Lower leg skin (tissue), 4 donors: ENCODE measurements at regions not wholly inside any gene's neighbourhood (a gene's known extent, or its start where the extent isn't known, plus 50 kb on each side); places are given as distances from the start of the nearest gene placed in this dataset.

Source experiments
- DNase-seq, 2 donors: peaks; one replicate each; pipeline ENCODE4 v3.0.0-alpha.2; 2019; ENCODE audit warnings: low spot score in 2 of 2
- H3K4me3 ChIP-seq: fragments of 200-600 bp; sonication (generic); 2 replicates; pipeline ENCODE4 v1.5.1; 2017; ENCODE audit warnings: mild to moderate bottlenecking, low read depth; ENCODE audit not compliant: poor library complexity, severe bottlenecking
- CTCF ChIP-seq, 3 donors: fragments of 450-650 bp; IDR thresholded peaks; one replicate each; pipeline ENCODE4 v1.5.1; 2016; ENCODE audit warnings: antibody characterized with exemption in 3 of 3, mild to moderate bottlenecking in 3 of 3, moderate library complexity in 2 of 3
- POLR2A ChIP-seq, 2 donors: fragments of 450-650 bp; IDR thresholded peaks; one replicate each; pipeline ENCODE4 v1.6.1; 2016 to 2017; ENCODE audit warnings: antibody characterized with exemption in 2 of 2, mild to moderate bottlenecking in 1 of 2, moderate library complexity in 1 of 2
- WGBS, 2 donors: methylation state at CpG; one replicate each; pipeline ENCODE4 v1.1.5; 2018; 5-methylcytosine and 5-hydroxymethylcytosine counted together
- intact Hi-C: fragments of 100-400 bp; cut with DNase I; formaldehyde crosslinking; loops from one replicate; pipeline ENCODE4 v1.15.0; 2023; ENCODE audit warnings: low total_unique reads

- DNase-seq, result no peak
- WGBS, 2 donors, result 24 to 38% methylated on average over 4 of the region's 4 CpGs
- intact Hi-C loops, result no loop called here
- no peak for TF ChIP-seq POLR2A (IDR thresholded peaks at IDR 0.05)
- no peak for TF ChIP-seq CTCF (IDR thresholded peaks at IDR 0.05)
- no peak overlapping the region for H3K4me3 ChIP-seq
Measured at GRCh38 chr1:214186103-214186824, 94.7 kb upstream of the SMYD2 start.

GRCh38 chr1:214187121-214187900, 93.6 kb upstream of the SMYD2 start:
- no peak overlapping the region for H3K4me3 ChIP-seq
- no peak for DNase-seq
- no peak for TF ChIP-seq POLR2A (IDR thresholded peaks at IDR 0.05)
- no peak for TF ChIP-seq CTCF (IDR thresholded peaks at IDR 0.05)
- 4 to 7% methylated on average over 34 to 36 of the region's 51 CpGs for WGBS, 2 donors
- intact Hi-C loops, result no loop called here

- WGBS, 2 donors, result 55% methylated on average over 7 of the region's 7 CpGs
- intact Hi-C loops, result no loop called here
- no peak overlapping the region for H3K4me3 ChIP-seq
- DNase-seq, result no peak
- TF ChIP-seq POLR2A (IDR thresholded peaks at IDR 0.05) (no peak), CTCF (IDR thresholded peaks at IDR 0.05) (no peak)
Measured at GRCh38 chr1:214187933-214188332, 93.0 kb upstream of the SMYD2 start.

- DNase-seq, result no peak
- intact Hi-C loops, result no loop called here
- TF ChIP-seq CTCF (IDR thresholded peaks at IDR 0.05), result no peak
- no peak for TF ChIP-seq POLR2A (IDR thresholded peaks at IDR 0.05)
- H3K4me3 ChIP-seq, result no peak overlapping the region
- WGBS, 2 donors, result 81 to 92% methylated on average over 2 of the region's 2 CpGs
Measured at GRCh38 chr1:214188835-214189234, 92.1 kb upstream of the SMYD2 start.

- DNase-seq, result no peak
- intact Hi-C loops, result no loop called here
- 68 to 71% methylated on average over 13 of the region's 13 CpGs for WGBS, 2 donors
- TF ChIP-seq CTCF (IDR thresholded peaks at IDR 0.05) (no peak), POLR2A (IDR thresholded peaks at IDR 0.05) (no peak)
- no peak overlapping the region for H3K4me3 ChIP-seq
Measured at GRCh38 chr1:214192825-214193643, 87.9 kb upstream of the SMYD2 start.
